Tibial nerve (tissue), 4 donors: ENCODE measurements at regions not wholly inside any gene's neighbourhood (a gene's known extent, or its start where the extent isn't known, plus 50 kb on each side); places are given as distances from the start of the nearest gene placed in this dataset.
"Not testable (repeated sequence)": the region's sequence is repeated elsewhere in the genome, so short reads cannot be mapped to it uniquely, and the experiment has no call there.

Source experiments
- DNase-seq, 2 donors: peaks; one replicate each; pipeline ENCODE4 v3.0.0-alpha.2; 2019; ENCODE audit warnings: low spot score in 2 of 2
- H3K27ac ChIP-seq, 4 donors: fragments of 200-600 bp; sonication (generic) in 3 of 4; one replicate each; pipeline ENCODE4 v1.5.1; 2017 to 2019; ENCODE audit warnings: mild to moderate bottlenecking in 1 of 4
- H3K27me3 ChIP-seq, 2 donors: fragments of 200-600 bp; sonication (generic) in 1 of 2; one replicate each; pipeline versions ENCODE4 v1.5.1 to v1.6.0; 2017 to 2019
- H3K36me3 ChIP-seq, 3 donors: fragments of 200-600 bp; sonication (generic); one replicate each; pipeline ENCODE4 v1.5.1; 2018 to 2019
- H3K4me1 ChIP-seq, 4 donors: fragments of 200-600 bp; sonication (generic) in 3 of 4; one replicate each; pipeline ENCODE4 v1.5.1; 2017 to 2019
- H3K4me3 ChIP-seq, 4 donors: fragments of 200-600 bp; sonication (generic) in 3 of 4; one replicate each; pipeline ENCODE4 v1.5.1; 2017 to 2019; ENCODE audit warnings: mild to moderate bottlenecking in 1 of 4, moderate library complexity in 1 of 4
- H3K9me3 ChIP-seq, 4 donors: fragments of 200-600 bp; sonication (generic) in 3 of 4; one replicate each; pipeline ENCODE4 v1.5.1; 2017 to 2019
- CTCF ChIP-seq, 5 experiments: fragments of 200-600 bp in 3 of 5; fragments of 450-650 bp in 2 of 5; sonication (generic) in 3 of 5; IDR thresholded peaks; one replicate each; pipeline ENCODE4 v1.5.1; 2016 to 2019; ENCODE audit warnings: antibody characterized with exemption in 5 of 5, mild to moderate bottlenecking in 3 of 5, moderate library complexity in 2 of 5
- EP300 ChIP-seq, 2 donors: sonication (generic); formaldehyde crosslinking; IDR thresholded peaks; one replicate each; pipeline ENCODE4 v1.6.1; 2017; ENCODE audit warnings: antibody characterized with exemption in 2 of 2, mild to moderate bottlenecking in 1 of 2
- POLR2A ChIP-seq, 2 donors: fragments of 450-650 bp; IDR thresholded peaks; one replicate each; pipeline ENCODE4 v1.6.1; 2017; ENCODE audit warnings: antibody characterized with exemption in 2 of 2, mild to moderate bottlenecking in 2 of 2, moderate library complexity in 2 of 2
- WGBS, 2 donors: methylation state at CpG; one replicate each; pipeline ENCODE4 v1.1.5; 2018; 5-methylcytosine and 5-hydroxymethylcytosine counted together

GRCh38 chr7:106365252-106366005 is 80.6 kb upstream of the NAMPT start:
- Histone ChIP-seq H3K36me3 (no peaks in the 10 kb centered on the region), H3K27me3 (no peaks in the 10 kb centered on the region), H3K4me3 (no peak overlapping the region), H3K4me1 (peaks cover 0 to 2% (median 0%) of the 10 kb centered on the region in 4 donors), H3K9me3 (peaks cover 0 to 5% (median 0%) of the 10 kb centered on the region in 4 donors), H3K27ac (peak overlapping the region in 1 of 4 donors; percentile 56)
- WGBS, 2 donors: 69 to 70% methylated on average over 3 of the region's 3 CpGs
- no peak for DNase-seq
- TF ChIP-seq POLR2A (IDR thresholded peaks at IDR 0.05) (no peak), CTCF (IDR thresholded peaks at IDR 0.05) (no peak), EP300 (IDR thresholded peaks at IDR 0.05) (no peak)

- H3K4me3 ChIP-seq, H3K27ac ChIP-seq, H3K9me3 ChIP-seq, H3K36me3 ChIP-seq, DNase-seq, H3K27me3 ChIP-seq, H3K4me1 ChIP-seq: not testable (repeated sequence)
- WGBS, 2 donors: 57 to 60% methylated on average over 2 of the region's 2 CpGs
Observed at GRCh38 chr7:106362507-106362906, 77.7 kb upstream of the NAMPT start.

- Histone ChIP-seq H3K4me3 (no peak overlapping the region), H3K9me3 (peaks cover 0 to 6% (median 0%) of the 10 kb centered on the region in 4 donors), H3K27ac (peak overlapping the region in 1 of 4 donors; percentile 26), H3K4me1 (no peaks in the 10 kb centered on the region), H3K27me3 (no peaks in the 10 kb centered on the region), H3K36me3 (no peaks in the 10 kb centered on the region)
- no peak for DNase-seq
- WGBS, 2 donors: 44 to 48% methylated on average over 2 of the region's 2 CpGs
- TF ChIP-seq EP300 (IDR thresholded peaks at IDR 0.05) (no peak), CTCF (IDR thresholded peaks at IDR 0.05) (no peak)
Observed at GRCh38 chr7:106358103-106358663, 73.4 kb upstream of the NAMPT start.

GRCh38 chr7:106357675-106358074 is 72.9 kb upstream of the NAMPT start:
- Histone ChIP-seq H3K36me3 (no peaks in the 10 kb centered on the region), H3K27me3 (no peaks in the 10 kb centered on the region), H3K9me3 (peaks cover 0 to 3% (median 0%) of the 10 kb centered on the region in 4 donors), H3K4me3 (no peak overlapping the region), H3K27ac (peak overlapping the region in 1 of 4 donors; percentile 26), H3K4me1 (no peaks in the 10 kb centered on the region)
- WGBS, 2 donors: 55 to 64% methylated on average over 4 of the region's 4 CpGs
- no peak for TF ChIP-seq CTCF (IDR thresholded peaks at IDR 0.05)
- TF ChIP-seq EP300 (IDR thresholded peaks at IDR 0.05): no peak
- TF ChIP-seq POLR2A (IDR thresholded peaks at IDR 0.05): no peak
- no peak for DNase-seq

- no peak overlapping the region for H3K27ac ChIP-seq
- no peaks in the 10 kb centered on the region for H3K27me3 ChIP-seq
- peaks cover 0 to 10% (median 0%) of the 10 kb centered on the region in 4 donors for H3K9me3 ChIP-seq
- H3K36me3 ChIP-seq: no peaks in the 10 kb centered on the region
- no peak overlapping the region for H3K4me3 ChIP-seq
- no peak for DNase-seq
- 76 to 77% methylated on average over 3 of the region's 3 CpGs for WGBS, 2 donors
- H3K4me1 ChIP-seq: no peaks in the 10 kb centered on the region
- TF ChIP-seq POLR2A (IDR thresholded peaks at IDR 0.05): no peak
- no peak for TF ChIP-seq CTCF (IDR thresholded peaks at IDR 0.05)
- no peak for TF ChIP-seq EP300 (IDR thresholded peaks at IDR 0.05)
Observed at GRCh38 chr7:106354822-106355221, 70.0 kb upstream of the NAMPT start.
